ENCODE measurements at regions not wholly inside any gene's neighbourhood (a gene's known extent, or its start where the extent isn't known, plus 50 kb on each side); places are given as distances from the start of the nearest gene placed in this dataset.

GRCh38 chr2:60152226-60152833, 401.1 kb downstream of the BCL11A start:
- peak in 2 of 4 experiments; percentile 10 to 12 for TF ChIP-seq CTCF (IDR thresholded peaks at IDR 0.05)
- TF ChIP-seq POLR2A (IDR thresholded peaks at IDR 0.05): no peak
